Sigmoid colon (tissue), 6 donors: ENCODE measurements at regions not wholly inside any gene's neighbourhood (a gene's known extent, or its start where the extent isn't known, plus 50 kb on each side); places are given as distances from the start of the nearest gene placed in this dataset.

Source experiments
- DNase-seq: peaks from one replicate; pipeline ENCODE4 v3.0.0-alpha.2; 2019
- H3K27ac ChIP-seq, 4 donors: fragments of 200-600 bp; sonication (generic); one replicate each; pipeline ENCODE4 v1.5.1; 2016 to 2019; ENCODE audit warnings: mild to moderate bottlenecking in 1 of 4
- H3K27me3 ChIP-seq, 3 donors: fragments of 200-600 bp; sonication (generic); one replicate each; pipeline ENCODE4 v1.5.1; 2019; ENCODE audit warnings: mild to moderate bottlenecking in 1 of 3
- H3K36me3 ChIP-seq, 4 donors: fragments of 200-600 bp; sonication (generic); one replicate each; pipeline ENCODE4 v1.5.1; 2016 to 2019
- H3K4me1 ChIP-seq, 4 donors: fragments of 200-600 bp; sonication (generic); one replicate each; pipeline ENCODE4 v1.5.1; 2017 to 2019
- H3K4me3 ChIP-seq, 4 donors: fragments of 200-600 bp; sonication (generic); one replicate each; pipeline ENCODE4 v1.5.1; 2017 to 2019; ENCODE audit warnings: mild to moderate bottlenecking in 2 of 4, moderate library complexity in 1 of 4
- H3K9me3 ChIP-seq, 4 donors: fragments of 200-600 bp in 3 of 4; sonication (generic) in 3 of 4; one replicate each; pipeline versions ENCODE4 v1.5.1 to v1.6.1; 2013 to 2019
- CTCF ChIP-seq, 4 experiments: fragments of 450-650 bp in 3 of 4; fragments of 200-600 bp in 1 of 4; IDR thresholded peaks; one replicate each; pipeline ENCODE4 v1.5.1; 2016 to 2019; ENCODE audit warnings: antibody characterized with exemption in 4 of 4, mild to moderate bottlenecking in 3 of 4, moderate library complexity in 2 of 4
- EP300 ChIP-seq, 4 donors: sonication (generic); formaldehyde crosslinking; IDR thresholded peaks; one replicate each; pipeline ENCODE4 v1.6.1; 2017; ENCODE audit warnings: antibody characterized with exemption in 4 of 4
- POLR2A ChIP-seq, 2 donors: fragments of 450-650 bp; IDR thresholded peaks; one replicate each; pipeline ENCODE4 v1.6.1; 2016; ENCODE audit warnings: antibody characterized with exemption in 2 of 2, mild to moderate bottlenecking in 2 of 2, moderate library complexity in 2 of 2
- POLR2AphosphoS5 ChIP-seq, 4 donors: sonication (generic); formaldehyde crosslinking; IDR thresholded peaks; one replicate each; pipeline ENCODE4 v1.6.1; 2017; ENCODE audit warnings: antibody characterized with exemption in 4 of 4
- WGBS, 2 donors: extraction: QIAGEN DNeasy Blood & Tissue Kit; methylation state at CpG; one replicate each; pipeline ENCODE4 v1.1.7; 2013; 5-methylcytosine and 5-hydroxymethylcytosine counted together
- intact Hi-C: fragments of 100-400 bp; cut with DNase I; formaldehyde crosslinking; loops from one replicate; pipeline ENCODE4 v1.15.1; 2023
- donor health status: healthy with polysubstance abuse.
- donor health status: healthy.

DNA sequence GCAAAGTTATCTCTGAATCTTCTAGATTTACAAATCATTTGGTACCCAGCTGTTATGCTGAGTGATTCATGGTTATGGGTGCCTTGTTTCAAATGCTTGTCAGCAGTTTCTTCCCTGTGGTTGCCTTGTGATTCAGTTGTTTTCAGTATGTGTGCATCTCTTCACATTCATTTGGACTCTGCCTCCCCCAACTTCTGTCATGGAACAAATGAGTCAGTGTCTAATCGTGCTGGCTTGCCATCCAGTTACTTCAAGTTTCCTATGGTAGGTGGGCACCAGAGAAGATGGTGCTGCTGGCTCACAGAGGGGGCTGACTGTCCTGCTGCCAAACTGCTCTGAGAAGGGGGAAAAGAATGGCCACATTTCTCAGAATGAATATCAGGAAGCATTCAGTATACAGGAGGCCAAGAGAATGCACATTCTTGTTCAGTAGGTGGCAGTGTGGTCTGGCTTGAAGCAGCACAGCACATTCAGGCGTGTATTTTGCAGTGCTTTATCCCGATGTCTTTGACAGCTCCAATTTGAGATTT, 260.9 kb downstream of the GLUD2 start:
- intact Hi-C loops: no loop called here
- Histone ChIP-seq H3K27ac (no peak overlapping the region), H3K4me1 (no peaks in the 10 kb centered on the region), H3K36me3 (no peaks in the 10 kb centered on the region), H3K9me3 (no peaks in the 10 kb centered on the region), H3K27me3 (no peaks in the 10 kb centered on the region), H3K4me3 (no peak overlapping the region)
- no peak for DNase-seq
- TF ChIP-seq CTCF (IDR thresholded peaks at IDR 0.05): no peak
- TF ChIP-seq EP300 (IDR thresholded peaks at IDR 0.05): no peak
- no peak for TF ChIP-seq POLR2A (IDR thresholded peaks at IDR 0.05)
- TF ChIP-seq POLR2AphosphoS5 (IDR thresholded peaks at IDR 0.05): no peak
- 9 to 18% methylated on average over 3 of the region's 3 CpGs for WGBS, 2 donors

- Histone ChIP-seq H3K36me3 (no peaks in the 10 kb centered on the region), H3K9me3 (no peaks in the 10 kb centered on the region), H3K4me3 (no peak overlapping the region), H3K4me1 (no peaks in the 10 kb centered on the region), H3K27ac (no peak overlapping the region), H3K27me3 (no peaks in the 10 kb centered on the region)
- no peak for TF ChIP-seq POLR2A (IDR thresholded peaks at IDR 0.05)
- TF ChIP-seq EP300 (IDR thresholded peaks at IDR 0.05): no peak
- no peak for DNase-seq
- WGBS, 2 donors: 78% methylated on average over 2 of the region's 2 CpGs
- intact Hi-C loops: no loop called here
Measured at GRCh38 chrX:121310820-121311219, 263.4 kb downstream of the GLUD2 start.

- TF ChIP-seq EP300 (IDR thresholded peaks at IDR 0.05) (no peak), CTCF (IDR thresholded peaks at IDR 0.05) (no peak), POLR2AphosphoS5 (IDR thresholded peaks at IDR 0.05) (no peak)
- H3K4me3 ChIP-seq: no peak overlapping the region
- DNase-seq: no peak
- H3K4me1 ChIP-seq: no peaks in the 10 kb centered on the region
- WGBS, 2 donors: 76 to 84% methylated on average over 1 of the region's 1 CpG
- H3K27ac ChIP-seq: no peak overlapping the region
- H3K36me3 ChIP-seq: no peaks in the 10 kb centered on the region
- intact Hi-C loops: no loop called here
- H3K27me3 ChIP-seq: no peaks in the 10 kb centered on the region
- no peaks in the 10 kb centered on the region for H3K9me3 ChIP-seq
Measured at GRCh38 chrX:121320441-121320840, 273.0 kb downstream of the GLUD2 start.

- Histone ChIP-seq H3K9me3 (no peaks in the 10 kb centered on the region), H3K36me3 (no peaks in the 10 kb centered on the region), H3K27me3 (no peaks in the 10 kb centered on the region), H3K4me1 (no peaks in the 10 kb centered on the region), H3K4me3 (no peak overlapping the region), H3K27ac (no peak overlapping the region)
- TF ChIP-seq CTCF (IDR thresholded peaks at IDR 0.05): no peak
- no peak for TF ChIP-seq EP300 (IDR thresholded peaks at IDR 0.05)
- TF ChIP-seq POLR2AphosphoS5 (IDR thresholded peaks at IDR 0.05): no peak
- TF ChIP-seq POLR2A (IDR thresholded peaks at IDR 0.05): no peak
- 64 to 76% methylated on average over 1 of the region's 1 CpG for WGBS, 2 donors
- DNase-seq: no peak
- intact Hi-C loops: no loop called here
Measured at GRCh38 chrX:121322159-121322558, 274.7 kb downstream of the GLUD2 start.

- H3K4me1 ChIP-seq: no peaks in the 10 kb centered on the region
- TF ChIP-seq POLR2A (IDR thresholded peaks at IDR 0.05) (no peak), CTCF (IDR thresholded peaks at IDR 0.05) (no peak), POLR2AphosphoS5 (IDR thresholded peaks at IDR 0.05) (no peak), EP300 (IDR thresholded peaks at IDR 0.05) (no peak)
- intact Hi-C loops: no loop called here
- no peaks in the 10 kb centered on the region for H3K36me3 ChIP-seq
- no peak overlapping the region for H3K27ac ChIP-seq
- no peaks in the 10 kb centered on the region for H3K27me3 ChIP-seq
- WGBS, 2 donors: 97% methylated on average over 1 of the region's 1 CpG
- no peak overlapping the region for H3K4me3 ChIP-seq
- no peak for DNase-seq
- no peaks in the 10 kb centered on the region for H3K9me3 ChIP-seq
Measured at GRCh38 chrX:121323337-121323736, 275.9 kb downstream of the GLUD2 start.
